Activated CD4-positive, alpha-beta memory T cell treated with anti-CD3 and anti-CD28 coated beads for 36 hours (primary cell): ENCODE measurements at regions not wholly inside any gene's neighbourhood (a gene's known extent, or its start where the extent isn't known, plus 50 kb on each side); places are given as distances from the start of the nearest gene placed in this dataset.

Source experiments
- CTCF ChIA-PET: fragments of 350-600 bp; sonication (Branson Sonifier 250); formaldehyde crosslinking; loops from one replicate; lab custom pipeline; 2021; ENCODE audit warnings: antibody characterized with exemption, inconsistent platforms; lab: Charles Lee
- POLR2A ChIA-PET: fragments of 350-600 bp; sonication (Branson Sonifier 250); formaldehyde crosslinking; loops from one replicate; lab custom pipeline; 2021; ENCODE audit warnings: antibody characterized with exemption; lab: Charles Lee
- DNase-seq: peaks from one replicate; pipeline ENCODE4 v3.0.0-alpha.2; 2020
- H3K27ac Mint-ChIP-seq: one replicate; pipeline ENCODE4 v1.8.0; 2021; ENCODE audit warnings: mixed read lengths
- H3K27me3 Mint-ChIP-seq: one replicate; pipeline ENCODE4 v1.8.0; 2021; ENCODE audit warnings: mixed read lengths
- H3K36me3 Mint-ChIP-seq: one replicate; pipeline ENCODE4 v1.8.0; 2021; ENCODE audit warnings: mixed read lengths
- H3K4me1 Mint-ChIP-seq: one replicate; pipeline ENCODE4 v1.8.0; 2021; ENCODE audit warnings: low read depth, mixed read lengths
- H3K4me3 Mint-ChIP-seq: one replicate; pipeline ENCODE4 v1.8.0; 2021; ENCODE audit warnings: mild to moderate bottlenecking, mixed read lengths
- H3K9me3 Mint-ChIP-seq: one replicate; pipeline ENCODE4 v1.8.0; 2021; ENCODE audit warnings: mixed read lengths
- intact Hi-C: fragments of 100-400 bp; cut with micrococcal nuclease; formaldehyde crosslinking; loops from one replicate; pipeline ENCODE4 v1.15.1; 2023

- Mint-ChIP-seq H3K4me3 (no peak overlapping the region), H3K36me3 (no peaks in the 10 kb centered on the region), H3K27me3 (peaks cover 4% of the 10 kb centered on the region), H3K9me3 (peaks cover 11% of the 10 kb centered on the region), H3K27ac (no peak overlapping the region), H3K4me1 (no peaks in the 10 kb centered on the region)
- ChIA-PET CTCF (interaction anchor here (3.0 kb wide), 1 partner anchor 13 kb away, joined by 14 read pairs; no protein-coding TSS in a partner anchor), POLR2A (no interaction called here)
- no peak for DNase-seq
- intact Hi-C loops, result no loop called here
Measured at GRCh38 chr3:8403996-8404395, 97.6 kb upstream of the LMCD1 start.

- Mint-ChIP-seq H3K27me3 (peaks cover 4% of the 10 kb centered on the region), H3K4me3 (no peak overlapping the region), H3K4me1 (no peaks in the 10 kb centered on the region), H3K9me3 (peaks cover 11% of the 10 kb centered on the region), H3K36me3 (no peaks in the 10 kb centered on the region), H3K27ac (no peak overlapping the region)
- POLR2A ChIA-PET, result no interaction called here
- CTCF ChIA-PET, result interaction anchor here (3.0 kb wide), 1 partner anchor 12 kb away, joined by 14 read pairs; no protein-coding TSS in a partner anchor
- DNase-seq, result no peak
- intact Hi-C loops, result no loop called here
Measured at GRCh38 chr3:8405144-8405543, 96.5 kb upstream of the LMCD1 start.

GRCh38 chr3:8406479-8406878, 95.1 kb upstream of the LMCD1 start:
- peaks cover 11% of the 10 kb centered on the region for H3K9me3 Mint-ChIP-seq
- peaks cover 4% of the 10 kb centered on the region for H3K27me3 Mint-ChIP-seq
- no peak overlapping the region for H3K4me3 Mint-ChIP-seq
- DNase-seq, result no peak
- ChIA-PET CTCF (interaction anchor here (1.2 to 3.0 kb wide), 2 partner anchors 11 to 12 kb away, joined by 3 to 14 read pairs; no protein-coding TSS in a partner anchor), POLR2A (no interaction called here)
- no peak overlapping the region for H3K27ac Mint-ChIP-seq
- no peaks in the 10 kb centered on the region for H3K36me3 Mint-ChIP-seq
- intact Hi-C loops, result no loop called here
- H3K4me1 Mint-ChIP-seq, result no peaks in the 10 kb centered on the region

GRCh38 chr3:8413337-8413926, 88.2 kb upstream of the LMCD1 start:
- DNase-seq, result no peak
- Mint-ChIP-seq H3K27me3 (no peaks in the 10 kb centered on the region), H3K36me3 (no peaks in the 10 kb centered on the region), H3K4me1 (peaks cover 9% of the 10 kb centered on the region), H3K4me3 (no peak overlapping the region), H3K9me3 (no peaks in the 10 kb centered on the region), H3K27ac (no peak overlapping the region)
- ChIA-PET CTCF (interaction anchor here (1.6 to 6.2 kb wide), 2 partner anchors 17 to 89 kb away, joined by 3 to 148 read pairs; no protein-coding TSS in a partner anchor), POLR2A (no interaction called here)
- intact Hi-C loops, result no loop called here

GRCh38 chr3:8416965-8417364, 84.7 kb upstream of the LMCD1 start:
- Mint-ChIP-seq H3K27ac (no peak overlapping the region), H3K4me1 (peaks cover 9% of the 10 kb centered on the region), H3K4me3 (no peak overlapping the region), H3K9me3 (no peaks in the 10 kb centered on the region), H3K27me3 (no peaks in the 10 kb centered on the region), H3K36me3 (no peaks in the 10 kb centered on the region)
- ChIA-PET CTCF (interaction anchor here (0.7 to 6.2 kb wide), 26 partner anchors 8 to 314 kb away, joined by 3 to 148 read pairs (median 4); partner anchors contain the start of gene LMCD1), POLR2A (interaction anchor here (1.1 kb wide), 1 partner anchor 92 kb away, joined by 4 read pairs; no protein-coding TSS in a partner anchor)
- intact Hi-C loops, result loop anchor here (1.0 to 5.0 kb wide), 2 partner anchors 93 to 305 kb away; no protein-coding TSS in a partner anchor
- DNase-seq, result no peak

- intact Hi-C loops, result no loop called here
- no peak overlapping the region for H3K27ac Mint-ChIP-seq
- ChIA-PET POLR2A (no interaction called here), CTCF (interaction anchor here (1.1 kb wide), 1 partner anchor 96 kb away, joined by 3 read pairs; no protein-coding TSS in a partner anchor)
- H3K4me3 Mint-ChIP-seq, result no peak overlapping the region
- peaks cover 8% of the 10 kb centered on the region for H3K9me3 Mint-ChIP-seq
- H3K4me1 Mint-ChIP-seq, result peaks cover 9% of the 10 kb centered on the region
- peaks cover 3% of the 10 kb centered on the region for H3K36me3 Mint-ChIP-seq
- DNase-seq, result no peak
- H3K27me3 Mint-ChIP-seq, result no peaks in the 10 kb centered on the region
Measured at GRCh38 chr3:8420612-8421011, 81.0 kb upstream of the LMCD1 start.

GRCh38 chr3:8421267-8421666, 80.4 kb upstream of the LMCD1 start:
- no peak for DNase-seq
- Mint-ChIP-seq H3K4me1 (peaks cover 9% of the 10 kb centered on the region), H3K36me3 (peaks cover 3% of the 10 kb centered on the region), H3K9me3 (peaks cover 8% of the 10 kb centered on the region), H3K4me3 (no peak overlapping the region), H3K27me3 (no peaks in the 10 kb centered on the region), H3K27ac (no peak overlapping the region)
- POLR2A ChIA-PET, result no interaction called here
- intact Hi-C loops, result no loop called here
- CTCF ChIA-PET, result interaction anchor here (1.1 to 1.3 kb wide), 2 partner anchors 96 to 97 kb away, joined by 3 to 8 read pairs; no protein-coding TSS in a partner anchor

GRCh38 chr3:8421711-8422110, 79.9 kb upstream of the LMCD1 start:
- CTCF ChIA-PET, result interaction anchor here (0.8 to 1.3 kb wide), 2 partner anchors 13 to 97 kb away, joined by 3 to 8 read pairs; no protein-coding TSS in a partner anchor
- Mint-ChIP-seq H3K4me1 (peaks cover 7% of the 10 kb centered on the region), H3K36me3 (peaks cover 3% of the 10 kb centered on the region), H3K27me3 (no peaks in the 10 kb centered on the region), H3K27ac (no peak overlapping the region), H3K4me3 (no peak overlapping the region), H3K9me3 (peaks cover 8% of the 10 kb centered on the region)
- DNase-seq, result no peak
- intact Hi-C loops, result no loop called here
- POLR2A ChIA-PET, result no interaction called here

GRCh38 chr3:8423307-8423706, 78.3 kb upstream of the LMCD1 start:
- Mint-ChIP-seq H3K36me3 (peaks cover 3% of the 10 kb centered on the region), H3K27ac (no peak overlapping the region), H3K27me3 (no peaks in the 10 kb centered on the region), H3K9me3 (peaks cover 8% of the 10 kb centered on the region), H3K4me1 (no peaks in the 10 kb centered on the region), H3K4me3 (no peak overlapping the region)
- intact Hi-C loops, result no loop called here
- ChIA-PET POLR2A (no interaction called here), CTCF (interaction anchor here (0.7 to 1.2 kb wide), 3 partner anchors 8 to 118 kb away, joined by 3 to 5 read pairs (median 5); no protein-coding TSS in a partner anchor)
- DNase-seq, result no peak

- H3K9me3 Mint-ChIP-seq, result peaks cover 8% of the 10 kb centered on the region
- CTCF ChIA-PET, result interaction anchor here (0.7 to 1.9 kb wide), 3 partner anchors 8 to 119 kb away, joined by 3 to 11 read pairs (median 5); no protein-coding TSS in a partner anchor
- peaks cover 3% of the 10 kb centered on the region for H3K36me3 Mint-ChIP-seq
- no peaks in the 10 kb centered on the region for H3K4me1 Mint-ChIP-seq
- no peak for DNase-seq
- intact Hi-C loops, result no loop called here
- H3K4me3 Mint-ChIP-seq, result no peak overlapping the region
- H3K27ac Mint-ChIP-seq, result no peak overlapping the region
- POLR2A ChIA-PET, result no interaction called here
- H3K27me3 Mint-ChIP-seq, result peaks cover 2% of the 10 kb centered on the region
Measured at GRCh38 chr3:8424281-8424680, 77.3 kb upstream of the LMCD1 start.

- no peak for DNase-seq
- Mint-ChIP-seq H3K27me3 (peaks cover 3% of the 10 kb centered on the region), H3K27ac (no peak overlapping the region), H3K9me3 (no peaks in the 10 kb centered on the region), H3K4me3 (no peak overlapping the region), H3K36me3 (no peaks in the 10 kb centered on the region), H3K4me1 (no peaks in the 10 kb centered on the region)
- ChIA-PET CTCF (interaction anchor here (1.4 kb wide), 1 partner anchor 134 kb away, joined by 4 read pairs; no protein-coding TSS in a partner anchor), POLR2A (no interaction called here)
- intact Hi-C loops, result no loop called here
Measured at GRCh38 chr3:8436661-8437287, 64.8 kb upstream of the LMCD1 start.

- Mint-ChIP-seq H3K4me1 (no peaks in the 10 kb centered on the region), H3K4me3 (no peak overlapping the region), H3K27me3 (no peaks in the 10 kb centered on the region), H3K27ac (no peak overlapping the region), H3K9me3 (no peaks in the 10 kb centered on the region), H3K36me3 (no peaks in the 10 kb centered on the region)
- no peak for DNase-seq
- intact Hi-C loops, result no loop called here
- POLR2A ChIA-PET, result no interaction called here
- CTCF ChIA-PET, result no interaction called here
Measured at GRCh38 chr3:8438507-8439079, 63.0 kb upstream of the LMCD1 start.
